Sigmoid colon (tissue), 4 donors: ENCODE measurements at regions not wholly inside any gene's neighbourhood (a gene's known extent, or its start where the extent isn't known, plus 50 kb on each side); places are given as distances from the start of the nearest gene placed in this dataset.

Experiments
- EP300 ChIP-seq, 4 donors: sonication (generic); formaldehyde crosslinking; IDR thresholded peaks; one replicate each; pipeline ENCODE4 v1.6.1; 2017; ENCODE audit warnings: antibody characterized with exemption in 4 of 4
- POLR2A ChIP-seq, 2 donors: fragments of 450-650 bp; IDR thresholded peaks; one replicate each; pipeline ENCODE4 v1.6.1; 2016; ENCODE audit warnings: antibody characterized with exemption in 2 of 2, mild to moderate bottlenecking in 2 of 2, moderate library complexity in 2 of 2
- POLR2AphosphoS5 ChIP-seq, 4 donors: sonication (generic); formaldehyde crosslinking; IDR thresholded peaks; one replicate each; pipeline ENCODE4 v1.6.1; 2017; ENCODE audit warnings: antibody characterized with exemption in 4 of 4
- TF ChIP-seq, protein P1 (sequence below), 4 experiments: fragments of 450-650 bp in 3 of 4; fragments of 200-600 bp in 1 of 4; IDR thresholded peaks; one replicate each; pipeline ENCODE4 v1.5.1; 2016 to 2019; ENCODE audit warnings: antibody characterized with exemption in 4 of 4, mild to moderate bottlenecking in 3 of 4, moderate library complexity in 2 of 4

- TF ChIP-seq, protein P1, sequence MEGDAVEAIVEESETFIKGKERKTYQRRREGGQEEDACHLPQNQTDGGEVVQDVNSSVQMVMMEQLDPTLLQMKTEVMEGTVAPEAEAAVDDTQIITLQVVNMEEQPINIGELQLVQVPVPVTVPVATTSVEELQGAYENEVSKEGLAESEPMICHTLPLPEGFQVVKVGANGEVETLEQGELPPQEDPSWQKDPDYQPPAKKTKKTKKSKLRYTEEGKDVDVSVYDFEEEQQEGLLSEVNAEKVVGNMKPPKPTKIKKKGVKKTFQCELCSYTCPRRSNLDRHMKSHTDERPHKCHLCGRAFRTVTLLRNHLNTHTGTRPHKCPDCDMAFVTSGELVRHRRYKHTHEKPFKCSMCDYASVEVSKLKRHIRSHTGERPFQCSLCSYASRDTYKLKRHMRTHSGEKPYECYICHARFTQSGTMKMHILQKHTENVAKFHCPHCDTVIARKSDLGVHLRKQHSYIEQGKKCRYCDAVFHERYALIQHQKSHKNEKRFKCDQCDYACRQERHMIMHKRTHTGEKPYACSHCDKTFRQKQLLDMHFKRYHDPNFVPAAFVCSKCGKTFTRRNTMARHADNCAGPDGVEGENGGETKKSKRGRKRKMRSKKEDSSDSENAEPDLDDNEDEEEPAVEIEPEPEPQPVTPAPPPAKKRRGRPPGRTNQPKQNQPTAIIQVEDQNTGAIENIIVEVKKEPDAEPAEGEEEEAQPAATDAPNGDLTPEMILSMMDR (IDR thresholded peaks at IDR 0.05), result no peak
- TF ChIP-seq POLR2AphosphoS5 (IDR thresholded peaks at IDR 0.05) (no peak), POLR2A (IDR thresholded peaks at IDR 0.05) (no peak), EP300 (IDR thresholded peaks at IDR 0.05) (no peak)
Measured at GRCh38 chr3:55330355-55330754, 156.8 kb downstream of the WNT5A start.
